Right lobe of liver (tissue), 4 donors: ENCODE measurements at regions not wholly inside any gene's neighbourhood (a gene's known extent, or its start where the extent isn't known, plus 50 kb on each side); places are given as distances from the start of the nearest gene placed in this dataset.

Experiments
- POLR2A ChIP-seq: fragments of 450-650 bp; IDR thresholded peaks from one replicate; pipeline ENCODE4 v1.6.1; 2017; ENCODE audit warnings: antibody characterized with exemption, mild to moderate bottlenecking
- TF ChIP-seq, protein P1 (sequence below), 4 donors: fragments of 200-600 bp in 3 of 4; fragments of 450-650 bp in 1 of 4; IDR thresholded peaks; one replicate each; pipeline versions ENCODE4 v1.5.1 to v1.8.0; 2016 to 2022; ENCODE audit warnings: antibody characterized with exemption in 4 of 4, mild to moderate bottlenecking in 2 of 4
- donor health status: DM: no; HTN: no; CAD: no.
- donor health status: DM: no; HTN: no; CAD: no.
- donor health status: DM: no; HTN: yes; CAD: no.

GRCh38 chr14:38959021-38959420 is 144.0 kb downstream of the SEC23A start:
- TF ChIP-seq, protein P1, sequence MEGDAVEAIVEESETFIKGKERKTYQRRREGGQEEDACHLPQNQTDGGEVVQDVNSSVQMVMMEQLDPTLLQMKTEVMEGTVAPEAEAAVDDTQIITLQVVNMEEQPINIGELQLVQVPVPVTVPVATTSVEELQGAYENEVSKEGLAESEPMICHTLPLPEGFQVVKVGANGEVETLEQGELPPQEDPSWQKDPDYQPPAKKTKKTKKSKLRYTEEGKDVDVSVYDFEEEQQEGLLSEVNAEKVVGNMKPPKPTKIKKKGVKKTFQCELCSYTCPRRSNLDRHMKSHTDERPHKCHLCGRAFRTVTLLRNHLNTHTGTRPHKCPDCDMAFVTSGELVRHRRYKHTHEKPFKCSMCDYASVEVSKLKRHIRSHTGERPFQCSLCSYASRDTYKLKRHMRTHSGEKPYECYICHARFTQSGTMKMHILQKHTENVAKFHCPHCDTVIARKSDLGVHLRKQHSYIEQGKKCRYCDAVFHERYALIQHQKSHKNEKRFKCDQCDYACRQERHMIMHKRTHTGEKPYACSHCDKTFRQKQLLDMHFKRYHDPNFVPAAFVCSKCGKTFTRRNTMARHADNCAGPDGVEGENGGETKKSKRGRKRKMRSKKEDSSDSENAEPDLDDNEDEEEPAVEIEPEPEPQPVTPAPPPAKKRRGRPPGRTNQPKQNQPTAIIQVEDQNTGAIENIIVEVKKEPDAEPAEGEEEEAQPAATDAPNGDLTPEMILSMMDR (IDR thresholded peaks at IDR 0.05): no peak
- TF ChIP-seq POLR2A: no peak
